IMR-90 (cell line): ENCODE measurements at regions not wholly inside any gene's neighbourhood (a gene's known extent, or its start where the extent isn't known, plus 50 kb on each side); places are given as distances from the start of the nearest gene placed in this dataset.

ENCODE experiments used
- ATAC-seq: fragments of 200-7000 bp; cut with Tn5 transposase; 2 replicates; pipeline ENCODE4 v1.9.1; 2020; ENCODE audit warnings: low read depth, mild to moderate bottlenecking, moderate library complexity
- BruUV-seq: library from RNA; stranded (reverse); fragments of 400-500 nt; replicated peaks from 2 replicates; lab custom pipeline; 2021; lab: Mats Ljungman, UMichigan
- CTCF ChIA-PET: fragments of 300-600 bp; formaldehyde crosslinking; extraction: SDS; loops from one replicate; lab custom pipeline; 2021; ENCODE audit warnings: antibody characterized with exemption; lab: Yijun Ruan, JAX
- POLR2A ChIA-PET: fragments of 300-600 bp; sonication (Branson Sonifier 250); formaldehyde crosslinking; loops from one replicate; lab custom pipeline; 2022; ENCODE audit warnings: antibody characterized with exemption; ENCODE audit not compliant: unreplicated experiment; lab: Charles Lee
- DNase-seq: peaks from one replicate; pipeline ENCODE4 v3.0.0; 2013
- H2AFZ ChIP-seq: replicated peaks from 2 replicates; pipeline ENCODE3; 2013; ENCODE audit warnings: low read length, mild to moderate bottlenecking; ENCODE audit not compliant: poor library complexity
- H2AK5ac ChIP-seq: 2 replicates; pipeline ENCODE4 v1.6.1; 2013; ENCODE audit warnings: low read depth, low read length, inconsistent platforms
- H2AK9ac ChIP-seq: replicated peaks from 2 replicates; pipeline ENCODE3; 2013; ENCODE audit warnings: mild to moderate bottlenecking, low read depth, low read length, moderate library complexity; ENCODE audit not compliant: poor library complexity
- H2BK120ac ChIP-seq: 2 replicates; pipeline ENCODE4 v1.6.1; 2013; ENCODE audit warnings: low read depth, low read length, inconsistent platforms
- H2BK15ac ChIP-seq: 3 replicates; pipeline ENCODE4 v1.6.1; 2013; ENCODE audit warnings: low read depth, low read length, inconsistent platforms
- H2BK20ac ChIP-seq: 2 replicates; pipeline ENCODE4 v1.6.1; 2013; ENCODE audit warnings: low read depth, mild to moderate bottlenecking, inconsistent platforms, low read length, moderate library complexity
- H2BK5ac ChIP-seq: 2 replicates; pipeline ENCODE4 v1.6.1; 2013; ENCODE audit warnings: mild to moderate bottlenecking, low read depth, low read length, inconsistent platforms; ENCODE audit not compliant: poor library complexity, severe bottlenecking
- H3K14ac ChIP-seq: replicated peaks from 2 replicates; pipeline ENCODE4 v1.6.1; 2013; ENCODE audit warnings: low read depth, low read length, inconsistent platforms
- H3K18ac ChIP-seq: 2 replicates; pipeline ENCODE4 v1.6.1; 2013; ENCODE audit warnings: low read depth, low read length, control low read depth
- H3K23ac ChIP-seq: 2 replicates; pipeline ENCODE4 v1.6.1; 2013; ENCODE audit warnings: low read depth, low read length, inconsistent platforms
- H3K27ac ChIP-seq: 2 replicates; pipeline ENCODE4 v1.5.1; 2013; ENCODE audit warnings: mild to moderate bottlenecking, control low read depth, low read length; ENCODE audit not compliant: insufficient read depth
- H3K27me3 ChIP-seq: 2 replicates; pipeline ENCODE4 v1.6.1; 2013; ENCODE audit warnings: low read length; ENCODE audit not compliant: control insufficient read depth, insufficient read depth
- H3K36me3 ChIP-seq: 2 replicates; pipeline ENCODE4 v1.6.1; 2013; ENCODE audit warnings: low read length, mixed read lengths; ENCODE audit not compliant: control insufficient read depth, insufficient read depth
- H3K4ac ChIP-seq: 2 replicates; pipeline ENCODE4 v1.6.1; 2013; ENCODE audit warnings: low read depth, low read length, inconsistent platforms
- H3K4me1 ChIP-seq: 2 replicates; pipeline ENCODE4 v1.6.1; 2013; ENCODE audit warnings: low read length, mixed read lengths; ENCODE audit not compliant: control insufficient read depth, insufficient read depth
- H3K4me2 ChIP-seq: 2 replicates; pipeline ENCODE4 v1.6.1; 2013; ENCODE audit warnings: low read depth, mild to moderate bottlenecking, control low read depth, low read length, moderate library complexity
- H3K4me3 ChIP-seq: 2 replicates; pipeline ENCODE4 v1.5.1; 2013; ENCODE audit warnings: low read depth, mild to moderate bottlenecking, control low read depth, low read length, moderate library complexity; ENCODE audit not compliant: insufficient read depth
- H3K56ac ChIP-seq: 2 replicates; pipeline ENCODE4 v1.6.1; 2013; ENCODE audit warnings: low read length, inconsistent platforms; ENCODE audit not compliant: insufficient read depth; ENCODE audit errors: extremely low read depth
- H3K79me1 ChIP-seq, 2 experiments: 2 replicates each; pipeline ENCODE4 v1.6.1; 2013; ENCODE audit warnings: low read length in 2 of 2, inconsistent platforms in 1 of 2, low read depth in 1 of 2
- H3K9ac ChIP-seq: 2 replicates; pipeline ENCODE4 v1.6.1; 2013; ENCODE audit warnings: low read depth, low read length, control low read depth
- H3K9me1 ChIP-seq: 2 replicates; pipeline ENCODE4 v1.6.1; 2013; ENCODE audit warnings: low read length, inconsistent platforms; ENCODE audit not compliant: insufficient read depth
- H3K9me3 ChIP-seq: 2 replicates; pipeline ENCODE4 v1.6.1; 2013; ENCODE audit warnings: low read length; ENCODE audit not compliant: control insufficient read depth, insufficient read depth
- H4K20me1 ChIP-seq: 2 replicates; pipeline ENCODE4 v1.6.1; 2013; ENCODE audit warnings: low read length, inconsistent platforms; ENCODE audit not compliant: insufficient read depth
- H4K5ac ChIP-seq: 2 replicates; pipeline ENCODE4 v1.6.1; 2013; ENCODE audit warnings: mild to moderate bottlenecking, low read depth, low read length, control low read depth
- H4K8ac ChIP-seq, 2 experiments: 2 replicates each; pipeline ENCODE4 v1.6.1; 2013; ENCODE audit warnings: low read depth in 2 of 2, low read length in 2 of 2, control low read depth in 1 of 2, inconsistent platforms in 1 of 2
- H4K91ac ChIP-seq: 2 replicates; pipeline ENCODE4 v1.6.1; 2013; ENCODE audit warnings: low read depth, low read length, inconsistent platforms; ENCODE audit not compliant: insufficient read depth
- CHD1 ChIP-seq: IDR thresholded peaks from 2 replicates; pipeline ENCODE4 v1.6.1; 2012; ENCODE audit warnings: low read depth, low read length, improper control_type of control experiment
- CTCF ChIP-seq: conservative IDR thresholded peaks from 2 replicates; pipeline ENCODE4 v1.5.1; 2012; ENCODE audit warnings: mild to moderate bottlenecking, low read depth, low read length, improper control_type of control experiment
- FOS ChIP-seq: fragments of 150-350 bp; IDR thresholded peaks from 2 replicates; pipeline ENCODE4 v1.6.1; 2016; ENCODE audit warnings: low read depth, low read length
- MAFK ChIP-seq: IDR thresholded peaks from 2 replicates; pipeline ENCODE4 v1.6.1; 2012; ENCODE audit warnings: low read depth, low read length, improper control_type of control experiment
- MAZ ChIP-seq: IDR thresholded peaks from 2 replicates; pipeline ENCODE4 v1.6.1; 2012; ENCODE audit warnings: low read depth, mild to moderate bottlenecking, low read length, improper control_type of control experiment, moderate library complexity, borderline replicate concordance
- MXI1 ChIP-seq: IDR thresholded peaks from 2 replicates; pipeline ENCODE4 v1.6.1; 2012; ENCODE audit warnings: low read depth, mild to moderate bottlenecking, low read length, moderate library complexity, borderline replicate concordance
- NFE2L2 ChIP-seq: fragments of 150-350 bp; IDR thresholded peaks from 2 replicates; pipeline ENCODE4 v1.6.1; 2016; ENCODE audit warnings: low read depth, mild to moderate bottlenecking, low read length
- POLR2A ChIP-seq: IDR thresholded peaks from 2 replicates; pipeline ENCODE4 v1.6.1; 2012; ENCODE audit warnings: mild to moderate bottlenecking, low read depth, low read length
- RAD21 ChIP-seq: IDR thresholded peaks from 2 replicates; pipeline ENCODE4 v1.6.1; 2012; ENCODE audit warnings: low read length, improper control_type of control experiment
- RCOR1 ChIP-seq: IDR thresholded peaks from 2 replicates; pipeline ENCODE4 v1.6.1; 2012; ENCODE audit warnings: mild to moderate bottlenecking, low read length, improper control_type of control experiment; ENCODE audit not compliant: insufficient replicate concordance
- RFX5 ChIP-seq: IDR thresholded peaks from 2 replicates; pipeline ENCODE4 v1.8.0; 2012; ENCODE audit warnings: low read depth, mild to moderate bottlenecking, low read length, moderate library complexity
- SMC3 ChIP-seq: fragments of 150-350 bp; IDR thresholded peaks from 2 replicates; pipeline ENCODE4 v1.6.1; 2016; ENCODE audit warnings: low read depth, mild to moderate bottlenecking, antibody characterized with exemption, low read length, moderate library complexity
- WGBS, 2 experiments: methylation state at CpG; one replicate each; pipeline versions ENCODE4 v1.1.5 to v1.1.7; 2013; ENCODE audit warnings: missing lambda C conversion rate in 2 of 2; ENCODE audit not compliant: insufficient read length in 1 of 2; ENCODE audit errors: extremely low coverage in 2 of 2; 5-methylcytosine and 5-hydroxymethylcytosine counted together
- dilution Hi-C: fragments of 300-500 bp; cut with HindIII; formaldehyde crosslinking; loops from one replicate; pipeline ENCODE4 v1.14.3; 2018; ENCODE audit warnings: low sequenced_read_pairs; ENCODE audit not compliant: unreplicated experiment
- in situ Hi-C: fragments of 300-500 bp; cut with MboI; formaldehyde crosslinking; loops from 3 replicates; pipeline ENCODE4 v1.14.3; 2019; ENCODE audit warnings: low sequenced_read_pairs, inconsistent platforms, mixed read lengths
- intact Hi-C: fragments of 100-400 bp; cut with micrococcal nuclease; formaldehyde crosslinking; loops from 2 replicates; pipeline ENCODE4 v1.10.0; 2022
- TF ChIP-seq, protein P1 (sequence below): fragments of 150-350 bp; IDR thresholded peaks from 2 replicates; pipeline ENCODE4 v1.6.1; 2017; ENCODE audit warnings: mild to moderate bottlenecking, antibody characterized with exemption, low read length, low read depth
- TF ChIP-seq, protein P2 (sequence below): fragments of 150-350 bp; IDR thresholded peaks from 2 replicates; pipeline ENCODE4 v1.6.1; 2016; ENCODE audit warnings: low read depth, mild to moderate bottlenecking, low read length, moderate library complexity, borderline replicate concordance

DNA sequence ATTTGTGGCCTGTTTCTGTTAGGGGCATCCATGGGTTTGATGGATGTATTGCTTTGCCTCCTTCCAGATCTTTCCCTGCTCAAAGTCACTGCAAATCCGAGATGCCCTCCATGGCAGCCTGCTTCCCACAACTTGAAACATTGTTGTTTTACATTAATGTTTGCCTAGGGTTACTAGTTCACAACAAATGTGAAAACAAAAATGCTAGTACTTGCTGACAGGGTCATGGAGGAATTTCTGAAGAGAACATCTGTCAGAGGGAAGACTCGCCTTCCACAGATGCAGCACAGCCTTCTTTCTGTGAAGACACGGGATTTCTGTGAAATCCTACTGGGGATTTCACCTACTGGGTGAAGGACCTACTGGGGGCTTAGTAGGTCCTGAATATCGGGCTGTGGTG lies 260.0 kb upstream of the FN1 start:
- no peaks in the 10 kb centered on the region for H3K36me3 ChIP-seq
- peak overlapping the region; percentile 69; the same call in 1 of the 2 replicates for H3K18ac ChIP-seq
- no CpG with 5 or more reads among the region's 4 CpGs for WGBS, 2 experiments
- BruUV-seq, result no TSS peak
- peak overlapping the region; percentile 79; the same call in 1 of the 2 replicates for H2BK20ac ChIP-seq
- in situ Hi-C loops, result no loop called here
- peak overlapping the region; percentile 80 for H2BK5ac ChIP-seq
- no peaks in the 10 kb centered on the region for H3K27me3 ChIP-seq
- H2AK9ac ChIP-seq, result no peak overlapping the region
- H4K8ac ChIP-seq, result peak overlapping the region in 1 of 2 experiments; percentile 70; a peak in 2 of 4 replicates
- H3K4me2 ChIP-seq, result no peak overlapping the region
- peak overlapping the region; percentile 45 for H2AFZ ChIP-seq
- H3K9me1 ChIP-seq, result peaks cover 3% of the 10 kb centered on the region; the same call in 1 of the 2 replicates
- H3K14ac ChIP-seq, result peak overlapping the region; percentile 8
- ChIA-PET POLR2A (no interaction called here), CTCF (interaction anchor here (0.6 kb wide), 1 partner anchor 254 kb away, joined by 3 read pairs; no protein-coding TSS in a partner anchor)
- H3K9me3 ChIP-seq, result no peaks in the 10 kb centered on the region
- no peaks in the 10 kb centered on the region for H4K20me1 ChIP-seq
- H3K9ac ChIP-seq, result no peak overlapping the region
- H3K4ac ChIP-seq, result peak overlapping the region; percentile 71
- peak overlapping the region; percentile 70; the same call in 1 of the 2 replicates for H4K5ac ChIP-seq
- H3K4me1 ChIP-seq, result peaks cover 19% of the 10 kb centered on the region
- no peak overlapping the region for H3K4me3 ChIP-seq
- 0 out of 2 replicates have a peak overlapping the region, but pooled peaks have one; percentile 19 for H3K27ac ChIP-seq
- intact Hi-C loops, result no loop called here
- ATAC-seq, result no peak
- H2BK15ac ChIP-seq, result peak overlapping the region; percentile 35; the same call in 2 of the 3 replicates
- H3K79me1 ChIP-seq, result no peaks in the 10 kb centered on the region
- dilution Hi-C loops, result no loop called here
- H3K23ac ChIP-seq, result 0 out of 2 replicates have a peak overlapping the region, but pooled peaks have one; percentile 26
- peak overlapping the region; percentile 3 for H2AK5ac ChIP-seq
- H2BK120ac ChIP-seq, result peak overlapping the region; percentile 92
- H3K56ac ChIP-seq, result no peak overlapping the region
- peak; percentile 46 for DNase-seq
- peak overlapping the region; percentile 4 for H4K91ac ChIP-seq
- TF ChIP-seq FOS, result no peak
- TF ChIP-seq POLR2A, result no peak
- TF ChIP-seq CTCF, result no peak
- TF ChIP-seq, protein P1, sequence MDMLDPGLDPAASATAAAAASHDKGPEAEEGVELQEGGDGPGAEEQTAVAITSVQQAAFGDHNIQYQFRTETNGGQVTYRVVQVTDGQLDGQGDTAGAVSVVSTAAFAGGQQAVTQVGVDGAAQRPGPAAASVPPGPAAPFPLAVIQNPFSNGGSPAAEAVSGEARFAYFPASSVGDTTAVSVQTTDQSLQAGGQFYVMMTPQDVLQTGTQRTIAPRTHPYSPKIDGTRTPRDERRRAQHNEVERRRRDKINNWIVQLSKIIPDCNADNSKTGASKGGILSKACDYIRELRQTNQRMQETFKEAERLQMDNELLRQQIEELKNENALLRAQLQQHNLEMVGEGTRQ, result no peak
- TF ChIP-seq NFE2L2, result no peak
- TF ChIP-seq SMC3, result no peak
- no peak for TF ChIP-seq RCOR1
- no peak for TF ChIP-seq RFX5
- no peak for TF ChIP-seq CHD1
- TF ChIP-seq MXI1, result no peak
- TF ChIP-seq RAD21, result no peak
- TF ChIP-seq MAFK, result no peak
- TF ChIP-seq MAZ, result no peak
- TF ChIP-seq, protein P2, sequence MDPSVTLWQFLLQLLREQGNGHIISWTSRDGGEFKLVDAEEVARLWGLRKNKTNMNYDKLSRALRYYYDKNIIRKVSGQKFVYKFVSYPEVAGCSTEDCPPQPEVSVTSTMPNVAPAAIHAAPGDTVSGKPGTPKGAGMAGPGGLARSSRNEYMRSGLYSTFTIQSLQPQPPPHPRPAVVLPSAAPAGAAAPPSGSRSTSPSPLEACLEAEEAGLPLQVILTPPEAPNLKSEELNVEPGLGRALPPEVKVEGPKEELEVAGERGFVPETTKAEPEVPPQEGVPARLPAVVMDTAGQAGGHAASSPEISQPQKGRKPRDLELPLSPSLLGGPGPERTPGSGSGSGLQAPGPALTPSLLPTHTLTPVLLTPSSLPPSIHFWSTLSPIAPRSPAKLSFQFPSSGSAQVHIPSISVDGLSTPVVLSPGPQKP, result no peak
